KMS-11 (cell line): ENCODE measurements at regions not wholly inside any gene's neighbourhood (a gene's known extent, or its start where the extent isn't known, plus 50 kb on each side); places are given as distances from the start of the nearest gene placed in this dataset.

ENCODE experiments used
- H2AFZ ChIP-seq: fragments of 200-600 bp; sonication (generic); 2 replicates; pipeline ENCODE4 v1.6.1; 2016; ENCODE audit warnings: antibody characterized with exemption, mixed run types, low read depth
- H3K27ac ChIP-seq: fragments of 200-600 bp; sonication (generic); 2 replicates; pipeline ENCODE4 v1.6.1; 2016; ENCODE audit warnings: mild to moderate bottlenecking, mixed run types
- H3K27me3 ChIP-seq: fragments of 200-600 bp; sonication (generic); 2 replicates; pipeline ENCODE4 v1.6.1; 2017; ENCODE audit warnings: mild to moderate bottlenecking, low read depth, mixed run types, moderate library complexity; ENCODE audit not compliant: insufficient read depth
- H3K36me3 ChIP-seq: fragments of 200-600 bp; sonication (generic); 2 replicates; pipeline ENCODE4 v1.6.1; 2017; ENCODE audit warnings: mild to moderate bottlenecking, mixed run types; ENCODE audit not compliant: insufficient read depth
- H3K4me1 ChIP-seq: fragments of 200-600 bp; sonication (generic); 2 replicates; pipeline ENCODE4 v1.6.1; 2016; ENCODE audit warnings: mild to moderate bottlenecking, low read depth, mixed run types; ENCODE audit not compliant: poor library complexity, severe bottlenecking
- H3K4me2 ChIP-seq: fragments of 200-600 bp; sonication (generic); 2 replicates; pipeline ENCODE4 v1.7.0; 2016; ENCODE audit warnings: mild to moderate bottlenecking, mixed run types
- H3K4me3 ChIP-seq: fragments of 200-600 bp; sonication (generic); IDR thresholded peaks from 2 replicates; pipeline ENCODE4 v1.6.1; 2017; ENCODE audit warnings: low read depth, low read length, mixed read lengths; ENCODE audit not compliant: insufficient read depth
- H3K79me2 ChIP-seq: fragments of 200-600 bp; sonication (generic); 2 replicates; pipeline ENCODE4 v1.6.1; 2016; ENCODE audit warnings: low read depth, mixed run types; ENCODE audit not compliant: insufficient read depth
- H3K9ac ChIP-seq: fragments of 200-600 bp; sonication (generic); 2 replicates; pipeline ENCODE4 v1.6.1; 2016; ENCODE audit warnings: mild to moderate bottlenecking, mixed run types
- H4K20me1 ChIP-seq: fragments of 200-600 bp; sonication (generic); 2 replicates; pipeline ENCODE4 v1.6.1; 2016; ENCODE audit warnings: mild to moderate bottlenecking, mixed run types; ENCODE audit not compliant: insufficient read depth
- CTCF ChIP-seq: fragments of 200-600 bp; sonication (generic); conservative IDR thresholded peaks from 2 replicates; pipeline ENCODE4 v1.6.1; 2017; ENCODE audit warnings: low read depth, mild to moderate bottlenecking, antibody characterized with exemption, low read length, moderate library complexity, mixed read lengths

- no peak overlapping the region for H2AFZ ChIP-seq
- H3K79me2 ChIP-seq = no peaks in the 10 kb centered on the region
- H4K20me1 ChIP-seq = no peaks in the 10 kb centered on the region
- no peaks in the 10 kb centered on the region for H3K36me3 ChIP-seq
- H3K9ac ChIP-seq = no peak overlapping the region
- no peaks in the 10 kb centered on the region for H3K27me3 ChIP-seq
- H3K4me1 ChIP-seq = no peaks in the 10 kb centered on the region
- no peak overlapping the region for H3K4me2 ChIP-seq
- H3K27ac ChIP-seq = no peak overlapping the region
- no peak overlapping the region for H3K4me3 ChIP-seq
- TF ChIP-seq CTCF = no peak
Measured at GRCh38 chr22:48640890-48641841, 1186.5 kb downstream of the BRD1 start.

- no peak for TF ChIP-seq CTCF
- Histone ChIP-seq H3K9ac (no peak overlapping the region), H3K4me3 (no peak overlapping the region), H2AFZ (no peak overlapping the region), H3K4me1 (no peaks in the 10 kb centered on the region), H3K36me3 (no peaks in the 10 kb centered on the region), H4K20me1 (no peaks in the 10 kb centered on the region), H3K79me2 (no peaks in the 10 kb centered on the region), H3K4me2 (no peak overlapping the region), H3K27me3 (no peaks in the 10 kb centered on the region), H3K27ac (no peak overlapping the region)
Measured at GRCh38 chr22:48639896-48640748, 1187.6 kb downstream of the BRD1 start.

- Histone ChIP-seq H3K4me1 (no peaks in the 10 kb centered on the region), H3K27me3 (no peaks in the 10 kb centered on the region), H4K20me1 (no peaks in the 10 kb centered on the region), H3K4me3 (no peak overlapping the region), H3K79me2 (no peaks in the 10 kb centered on the region), H2AFZ (no peak overlapping the region), H3K27ac (no peak overlapping the region), H3K4me2 (no peak overlapping the region), H3K36me3 (no peaks in the 10 kb centered on the region), H3K9ac (no peak overlapping the region)
- no peak for TF ChIP-seq CTCF
Measured at GRCh38 chr22:48639021-48639795, 1188.5 kb downstream of the BRD1 start.

- no peak for TF ChIP-seq CTCF
- H3K4me1 ChIP-seq = no peaks in the 10 kb centered on the region
- no peak overlapping the region for H2AFZ ChIP-seq
- no peak overlapping the region for H3K27ac ChIP-seq
- no peak overlapping the region for H3K9ac ChIP-seq
- no peaks in the 10 kb centered on the region for H4K20me1 ChIP-seq
- no peaks in the 10 kb centered on the region for H3K79me2 ChIP-seq
- H3K4me3 ChIP-seq = no peak overlapping the region
- H3K27me3 ChIP-seq = no peaks in the 10 kb centered on the region
- H3K4me2 ChIP-seq = no peak overlapping the region
- no peaks in the 10 kb centered on the region for H3K36me3 ChIP-seq
Measured at GRCh38 chr22:48637231-48637630, 1190.4 kb downstream of the BRD1 start.
